ENCODE measurements at regions not wholly inside any gene's neighbourhood (a gene's known extent, or its start where the extent isn't known, plus 50 kb on each side); places are given as distances from the start of the nearest gene placed in this dataset.

DNA sequence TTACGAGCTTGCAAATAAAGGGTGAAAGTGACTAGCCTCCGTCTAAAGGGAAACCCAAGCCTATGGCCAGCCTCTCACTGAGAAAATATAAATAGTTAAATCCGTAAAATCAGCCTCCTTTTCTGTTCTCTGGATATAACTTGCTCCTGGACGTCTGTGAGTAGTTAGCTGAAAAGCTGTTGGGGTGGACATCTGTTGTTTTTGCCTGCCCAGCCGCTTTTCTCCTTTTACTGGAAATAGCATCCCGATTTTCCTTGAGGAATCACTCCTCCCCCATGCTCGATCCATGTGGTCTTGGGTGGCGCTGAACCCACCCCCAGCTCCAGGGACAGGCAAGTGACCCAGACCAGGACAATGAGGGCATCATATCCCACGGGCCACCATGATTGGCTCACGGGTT lies 291.5 kb upstream of the ZNF507 start:
- H3K4me3 ChIP-seq (ENCODE audit: low read depth, low read length): no peak overlapping the region
- DNase-seq (ENCODE audit: low read depth, low spot score): no peak
- ChIA-PET POLR2A (no interaction called here), CTCF (no interaction called here)
- TF ChIP-seq, protein P1, sequence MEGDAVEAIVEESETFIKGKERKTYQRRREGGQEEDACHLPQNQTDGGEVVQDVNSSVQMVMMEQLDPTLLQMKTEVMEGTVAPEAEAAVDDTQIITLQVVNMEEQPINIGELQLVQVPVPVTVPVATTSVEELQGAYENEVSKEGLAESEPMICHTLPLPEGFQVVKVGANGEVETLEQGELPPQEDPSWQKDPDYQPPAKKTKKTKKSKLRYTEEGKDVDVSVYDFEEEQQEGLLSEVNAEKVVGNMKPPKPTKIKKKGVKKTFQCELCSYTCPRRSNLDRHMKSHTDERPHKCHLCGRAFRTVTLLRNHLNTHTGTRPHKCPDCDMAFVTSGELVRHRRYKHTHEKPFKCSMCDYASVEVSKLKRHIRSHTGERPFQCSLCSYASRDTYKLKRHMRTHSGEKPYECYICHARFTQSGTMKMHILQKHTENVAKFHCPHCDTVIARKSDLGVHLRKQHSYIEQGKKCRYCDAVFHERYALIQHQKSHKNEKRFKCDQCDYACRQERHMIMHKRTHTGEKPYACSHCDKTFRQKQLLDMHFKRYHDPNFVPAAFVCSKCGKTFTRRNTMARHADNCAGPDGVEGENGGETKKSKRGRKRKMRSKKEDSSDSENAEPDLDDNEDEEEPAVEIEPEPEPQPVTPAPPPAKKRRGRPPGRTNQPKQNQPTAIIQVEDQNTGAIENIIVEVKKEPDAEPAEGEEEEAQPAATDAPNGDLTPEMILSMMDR (IDR thresholded peaks at IDR 0.05; ENCODE audit: insufficient read depth, low read length, missing control alignments): no peak

DNA sequence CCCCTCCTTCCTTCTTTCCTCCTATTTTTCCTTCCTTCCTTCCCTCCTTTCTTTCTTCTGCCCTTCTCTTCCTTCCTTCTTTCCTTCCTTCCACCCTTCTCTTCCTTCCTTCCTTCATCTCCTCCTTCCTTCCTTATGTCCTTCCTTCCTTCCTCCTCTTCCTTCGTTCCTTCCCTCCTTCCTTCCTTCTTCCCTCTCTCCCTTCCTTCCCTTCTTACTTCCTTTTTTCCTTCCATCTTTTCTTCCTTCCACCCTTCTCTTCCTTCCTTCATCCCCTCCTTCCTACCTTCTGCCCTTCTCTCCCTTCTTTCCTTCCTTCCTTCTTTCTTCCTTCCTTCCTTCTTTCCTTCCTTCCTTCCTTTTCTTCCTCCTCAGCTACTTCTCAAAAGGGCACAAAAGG lies 287.3 kb upstream of the ZNF507 start:
- ChIA-PET POLR2A (no interaction called here), CTCF (no interaction called here)
- no peak for DNase-seq (ENCODE audit: low read depth, low spot score)
- no peak overlapping the region for H3K4me3 ChIP-seq (ENCODE audit: low read depth, low read length)
- TF ChIP-seq, protein P1 (IDR thresholded peaks at IDR 0.05; ENCODE audit: insufficient read depth, low read length, missing control alignments): no peak

DNA sequence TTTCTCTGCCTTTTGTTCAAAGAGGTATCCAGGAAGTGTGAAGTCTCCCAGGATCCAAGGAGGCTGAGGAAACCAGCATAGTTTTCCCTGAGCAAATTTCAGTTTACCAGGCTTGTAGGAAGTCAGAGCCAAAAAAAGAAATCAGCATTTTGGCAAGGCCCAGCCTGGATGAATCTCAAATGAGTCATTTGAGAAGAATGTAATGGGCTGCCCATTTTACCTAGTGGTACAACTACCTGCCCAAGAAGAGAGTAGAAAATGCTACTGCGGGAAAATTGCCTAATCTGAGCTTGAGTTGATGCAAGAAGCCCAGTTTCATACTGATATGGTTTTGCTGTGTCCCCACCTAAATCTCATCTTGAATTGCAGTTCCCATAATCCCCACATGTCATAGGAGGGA lies 284.1 kb upstream of the ZNF507 start:
- DNase-seq (ENCODE audit: low read depth, low spot score): no peak
- H3K4me3 ChIP-seq (ENCODE audit: low read depth, low read length): no peak overlapping the region
- ChIA-PET CTCF (no interaction called here), POLR2A (no interaction called here)
- TF ChIP-seq, protein P1 (IDR thresholded peaks at IDR 0.05; ENCODE audit: insufficient read depth, low read length, missing control alignments): no peak

DNA sequence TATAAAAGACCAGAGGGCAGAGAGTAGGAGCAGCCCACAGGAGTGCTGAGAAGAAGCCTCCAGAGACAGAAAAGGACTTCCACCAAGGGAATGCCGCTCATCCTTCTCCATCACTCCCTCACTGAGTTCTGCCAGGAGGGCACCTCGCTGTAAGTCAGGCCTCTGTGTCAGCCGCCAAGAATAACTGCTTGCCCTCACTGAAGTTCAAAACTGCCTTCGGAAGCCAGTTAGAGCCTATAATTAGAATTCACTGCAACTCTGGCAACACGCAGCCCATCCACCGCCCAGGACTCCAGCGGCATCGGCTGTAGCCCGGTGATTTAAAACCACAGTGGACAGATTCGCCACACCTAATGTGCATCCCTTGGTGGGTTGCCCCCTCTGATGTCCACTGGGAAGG lies 281.8 kb upstream of the ZNF507 start:
- POLR2A ChIA-PET: no interaction called here
- CTCF ChIA-PET: no interaction called here

DNA sequence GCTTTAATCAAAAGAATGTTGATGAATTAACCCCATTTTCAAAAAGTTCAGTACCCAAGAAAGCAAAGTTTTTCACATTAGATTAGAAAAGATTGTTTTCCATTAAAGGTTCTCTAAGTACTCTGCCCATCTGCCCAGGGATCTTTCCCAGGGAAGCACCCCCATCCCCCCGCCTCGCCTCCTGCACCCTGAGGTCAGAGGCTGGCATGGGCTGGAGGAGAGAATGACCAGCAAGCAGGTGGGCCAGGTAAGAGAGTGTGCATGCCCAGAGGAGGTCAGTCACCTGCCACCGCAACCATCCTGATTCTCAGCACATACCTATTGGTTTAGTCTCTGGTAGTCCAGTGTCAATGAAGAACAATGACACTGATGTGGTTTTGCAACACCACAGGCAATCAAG lies 279.4 kb upstream of the ZNF507 start:
- CTCF ChIA-PET: no interaction called here
- no peak for DNase-seq (ENCODE audit: low read depth, low spot score)
- POLR2A ChIA-PET: no interaction called here
- no peak overlapping the region for H3K4me3 ChIP-seq (ENCODE audit: low read depth, low read length)
- TF ChIP-seq, protein P1 (IDR thresholded peaks at IDR 0.05; ENCODE audit: insufficient read depth, low read length, missing control alignments): no peak

More for the DNA sequence above, 281.8 kb upstream of the ZNF507 start:
- TF ChIP-seq, protein P1 (IDR thresholded peaks at IDR 0.05; ENCODE audit: insufficient read depth, low read length, missing control alignments): no peak
- H3K4me3 ChIP-seq (ENCODE audit: low read depth, low read length): no peak overlapping the region
- DNase-seq (ENCODE audit: low read depth, low spot score): no peak

DNA sequence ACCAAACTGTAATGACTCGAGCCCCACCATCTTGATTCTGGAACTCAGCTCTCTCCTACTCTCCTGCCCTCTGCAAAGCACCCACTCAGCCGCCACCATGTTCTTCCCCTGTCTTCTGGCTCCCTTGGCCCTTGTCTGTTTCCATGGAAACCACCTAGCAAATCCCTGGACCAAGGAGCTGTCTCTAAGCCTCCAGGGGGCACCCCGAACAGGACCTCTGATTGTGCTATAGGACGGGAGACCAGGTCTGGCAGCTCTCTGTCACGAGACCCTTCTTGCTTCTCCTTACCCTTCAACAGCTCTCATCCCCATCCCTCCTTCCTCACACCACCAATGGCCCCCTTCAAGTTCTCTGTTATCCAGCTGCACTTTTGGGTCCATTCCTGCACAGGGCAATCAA lies 277.7 kb upstream of the ZNF507 start:
- ChIA-PET CTCF (no interaction called here), POLR2A (no interaction called here)
- TF ChIP-seq, protein P1 (IDR thresholded peaks at IDR 0.05; ENCODE audit: insufficient read depth, low read length, missing control alignments): no peak
- H3K4me3 ChIP-seq (ENCODE audit: low read depth, low read length): no peak overlapping the region
- no peak for DNase-seq (ENCODE audit: low read depth, low spot score)

Measured in AG04449 (cell line).